Choroid plexus epithelial cell (primary cell): ENCODE measurements at regions not wholly inside any gene's neighbourhood (a gene's known extent, or its start where the extent isn't known, plus 50 kb on each side); places are given as distances from the start of the nearest gene placed in this dataset.
A peak's percentile ranks its signal among the peaks of the same experiment; 100 is the strongest.

Experiments
- DNase-seq: peaks from one replicate; pipeline ENCODE4 v3.0.0-alpha.2; 2010; ENCODE audit warnings: low read depth
- H3K4me3 ChIP-seq: 2 replicates; pipeline ENCODE4 v1.5.1; 2011; ENCODE audit warnings: low read depth, mild to moderate bottlenecking, control low read depth, low read length, moderate library complexity
- CTCF ChIP-seq: conservative IDR thresholded peaks from 2 replicates; pipeline ENCODE4 v1.5.1; 2011; ENCODE audit warnings: low read depth, mild to moderate bottlenecking, control low read depth, inconsistent platforms, low read length, moderate library complexity

- DNase-seq: no peak
- TF ChIP-seq CTCF: no peak
- no peak overlapping the region for H3K4me3 ChIP-seq
Observed at GRCh38 chrX:36787752-36788151, 220.4 kb upstream of the FAM47C start.

GRCh38 chrX:36803151-36803550, 205.0 kb upstream of the FAM47C start:
- no peak overlapping the region for H3K4me3 ChIP-seq
- no peak for DNase-seq
- TF ChIP-seq CTCF: no peak

- DNase-seq: no peak
Observed at GRCh38 chrX:36804066-36804465, 204.1 kb upstream of the FAM47C start.

GRCh38 chrX:36844857-36845256, 163.3 kb upstream of the FAM47C start:
- no peak for TF ChIP-seq CTCF
- no peak for DNase-seq
- no peak overlapping the region for H3K4me3 ChIP-seq

More at GRCh38 chrX:36804066-36804465, 204.1 kb upstream of the FAM47C start:
- TF ChIP-seq CTCF: no peak
- H3K4me3 ChIP-seq: no peak overlapping the region

GRCh38 chrX:36847496-36847895, 160.7 kb upstream of the FAM47C start:
- DNase-seq: no peak
- H3K4me3 ChIP-seq: no peak overlapping the region
- TF ChIP-seq CTCF: no peak

GRCh38 chrX:36849407-36849806, 158.8 kb upstream of the FAM47C start:
- no peak overlapping the region for H3K4me3 ChIP-seq

GRCh38 chrX:36856849-36857248, 151.3 kb upstream of the FAM47C start:
- peak; percentile 27 for TF ChIP-seq CTCF
- peak; percentile 31 for DNase-seq
- H3K4me3 ChIP-seq: no peak overlapping the region

More at GRCh38 chrX:36849407-36849806, 158.8 kb upstream of the FAM47C start:
- no peak for DNase-seq
- no peak for TF ChIP-seq CTCF
